ENCODE measurements at regions not wholly inside any gene's neighbourhood (a gene's known extent, or its start where the extent isn't known, plus 50 kb on each side); places are given as distances from the start of the nearest gene placed in this dataset.

DNA sequence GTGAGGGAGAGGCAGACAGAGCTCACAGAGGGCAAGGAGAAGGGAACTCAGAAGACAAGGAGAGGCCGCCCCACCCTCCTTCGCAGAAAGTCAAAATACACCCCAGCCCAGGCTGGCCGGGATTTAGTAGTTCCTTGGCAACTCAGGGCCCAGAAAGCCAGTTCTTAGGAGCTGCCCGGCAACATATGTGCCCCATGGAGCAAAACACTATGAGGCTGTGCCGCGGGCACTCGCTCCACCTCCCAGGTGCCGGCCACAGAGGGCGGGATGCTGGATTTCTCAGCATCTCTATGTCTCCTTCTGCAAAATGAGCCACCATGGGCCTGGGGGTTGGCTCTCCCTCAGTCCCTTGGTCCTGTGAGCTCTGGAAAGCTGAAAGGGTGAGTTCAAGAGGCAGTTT is 93.8 kb upstream of the CACNA1A start:
- TF ChIP-seq, protein P1, sequence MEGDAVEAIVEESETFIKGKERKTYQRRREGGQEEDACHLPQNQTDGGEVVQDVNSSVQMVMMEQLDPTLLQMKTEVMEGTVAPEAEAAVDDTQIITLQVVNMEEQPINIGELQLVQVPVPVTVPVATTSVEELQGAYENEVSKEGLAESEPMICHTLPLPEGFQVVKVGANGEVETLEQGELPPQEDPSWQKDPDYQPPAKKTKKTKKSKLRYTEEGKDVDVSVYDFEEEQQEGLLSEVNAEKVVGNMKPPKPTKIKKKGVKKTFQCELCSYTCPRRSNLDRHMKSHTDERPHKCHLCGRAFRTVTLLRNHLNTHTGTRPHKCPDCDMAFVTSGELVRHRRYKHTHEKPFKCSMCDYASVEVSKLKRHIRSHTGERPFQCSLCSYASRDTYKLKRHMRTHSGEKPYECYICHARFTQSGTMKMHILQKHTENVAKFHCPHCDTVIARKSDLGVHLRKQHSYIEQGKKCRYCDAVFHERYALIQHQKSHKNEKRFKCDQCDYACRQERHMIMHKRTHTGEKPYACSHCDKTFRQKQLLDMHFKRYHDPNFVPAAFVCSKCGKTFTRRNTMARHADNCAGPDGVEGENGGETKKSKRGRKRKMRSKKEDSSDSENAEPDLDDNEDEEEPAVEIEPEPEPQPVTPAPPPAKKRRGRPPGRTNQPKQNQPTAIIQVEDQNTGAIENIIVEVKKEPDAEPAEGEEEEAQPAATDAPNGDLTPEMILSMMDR (IDR thresholded peaks at IDR 0.05): no peak
- TF ChIP-seq EZH2 (IDR thresholded peaks at IDR 0.05): no peak
- no peak for TF ChIP-seq EZH2phosphoT487 (IDR thresholded peaks at IDR 0.05)
